GM20000 (cell line): ENCODE measurements at regions not wholly inside any gene's neighbourhood (a gene's known extent, or its start where the extent isn't known, plus 50 kb on each side); places are given as distances from the start of the nearest gene placed in this dataset.
"Not testable (repeated sequence)": the region's sequence is repeated elsewhere in the genome, so short reads cannot be mapped to it uniquely, and the experiment has no call there.

ENCODE experiments used
- DNase-seq: peaks from one replicate; pipeline ENCODE4 v3.0.0; 2012; ENCODE audit warnings: low spot score
- CTCF ChIP-seq: IDR thresholded peaks from 2 replicates; pipeline ENCODE4 v1.5.1; 2012; ENCODE audit warnings: mild to moderate bottlenecking, control low read depth; ENCODE audit errors: extremely low read depth, missing control alignments

DNA sequence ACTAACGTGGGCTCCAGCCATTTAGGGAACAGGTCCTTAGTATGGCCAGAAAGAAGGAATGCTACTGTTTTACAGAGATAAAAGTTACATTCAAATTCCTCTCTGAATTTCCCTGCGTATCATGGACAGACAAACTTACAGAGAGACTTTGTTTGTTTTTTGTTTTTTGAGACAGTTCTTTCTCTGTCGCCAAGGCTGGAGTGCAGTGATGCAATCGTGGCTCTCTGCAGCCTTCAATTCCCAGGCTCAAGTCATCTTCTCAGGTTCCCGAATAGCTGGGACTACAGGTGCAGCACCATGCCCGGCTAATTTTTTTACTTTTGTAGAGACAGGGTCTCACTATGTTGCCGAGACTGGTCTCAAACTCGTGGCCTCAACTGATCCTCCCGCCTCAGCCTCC is 64.5 kb upstream of the MPP7 start:
- no peak for DNase-seq
- TF ChIP-seq CTCF: no peak

DNA sequence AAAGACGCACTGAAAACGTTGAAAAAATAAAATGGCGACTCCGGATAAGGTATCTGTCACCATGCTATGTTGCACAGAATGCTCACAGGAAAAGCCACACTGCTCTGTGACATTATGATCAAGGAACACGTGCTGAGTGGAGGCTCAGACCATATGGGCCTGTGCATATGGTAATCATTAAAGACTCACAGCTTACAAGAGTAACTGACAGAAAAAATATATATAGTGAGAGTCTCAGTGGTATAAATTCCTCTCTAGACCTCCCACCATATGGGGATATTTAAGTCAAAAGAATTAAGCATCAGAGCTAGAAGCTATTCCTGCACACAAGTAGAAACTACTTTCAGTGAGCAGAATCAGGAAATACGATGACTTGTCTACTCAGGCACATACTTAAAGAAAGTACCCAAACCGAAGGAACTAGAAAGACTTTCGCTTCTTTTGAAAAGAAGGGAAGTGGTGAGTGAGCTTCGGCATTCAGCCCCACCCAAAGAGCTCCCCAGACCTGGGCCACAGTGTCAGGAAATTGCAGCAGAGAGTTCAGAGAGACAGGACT is 65.1 kb upstream of the MPP7 start:
- peak; percentile 55 for DNase-seq
- no peak for TF ChIP-seq CTCF

DNA sequence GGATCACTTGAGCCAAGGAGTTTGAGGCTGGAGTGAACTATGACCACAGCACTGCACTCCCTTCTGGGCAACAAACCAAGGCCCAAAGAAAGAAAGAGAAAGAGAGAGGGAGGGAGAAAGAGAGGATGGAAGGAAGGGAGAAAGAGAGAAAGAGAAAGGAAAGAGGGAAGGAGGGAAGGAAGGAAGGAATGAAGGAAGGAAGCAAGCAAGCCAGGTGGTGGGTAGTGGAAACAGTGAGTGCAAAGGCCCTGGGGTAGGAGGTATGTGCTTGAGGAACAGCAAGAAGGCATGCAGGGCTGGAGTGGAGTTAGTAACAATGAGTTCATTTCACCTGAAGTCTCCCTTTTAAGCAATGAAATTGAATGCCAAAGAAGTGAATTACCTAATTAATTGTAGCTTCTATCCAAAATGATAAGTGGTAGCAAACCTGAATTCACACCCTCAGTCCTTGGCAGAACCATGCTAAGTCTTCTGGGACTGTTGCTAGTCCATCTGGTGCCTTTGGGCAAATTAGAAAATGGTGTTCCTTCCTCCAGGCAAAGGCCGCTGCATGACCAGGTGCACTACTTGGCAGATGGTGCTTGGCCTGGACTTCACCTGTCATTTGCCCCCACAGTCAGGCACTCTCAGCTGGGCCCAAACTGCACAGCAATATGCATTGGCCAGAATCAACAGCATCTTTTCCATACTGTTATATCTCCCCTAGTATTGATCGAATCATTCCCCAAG is 67.4 kb upstream of the MPP7 start:
- no peak for DNase-seq
- TF ChIP-seq CTCF: no peak

- DNase-seq: not testable (repeated sequence)
Measured at GRCh38 chr10:28371638-28372037, 68.8 kb upstream of the MPP7 start.

GRCh38 chr10:28374036-28374435 is 71.2 kb upstream of the MPP7 start:
- TF ChIP-seq CTCF: no peak
- no peak for DNase-seq

GRCh38 chr10:28375399-28376354 is 72.8 kb upstream of the MPP7 start:
- DNase-seq: no peak
- TF ChIP-seq CTCF: no peak

- no peak for TF ChIP-seq CTCF
- no peak for DNase-seq
Measured at GRCh38 chr10:28378986-28379585, 76.2 kb upstream of the MPP7 start.
